ENCODE measurements at regions not wholly inside any gene's neighbourhood (a gene's known extent, or its start where the extent isn't known, plus 50 kb on each side); places are given as distances from the start of the nearest gene placed in this dataset.
"Not testable (repeated sequence)": the region's sequence is repeated elsewhere in the genome, so short reads cannot be mapped to it uniquely, and the experiment has no call there.

DNA sequence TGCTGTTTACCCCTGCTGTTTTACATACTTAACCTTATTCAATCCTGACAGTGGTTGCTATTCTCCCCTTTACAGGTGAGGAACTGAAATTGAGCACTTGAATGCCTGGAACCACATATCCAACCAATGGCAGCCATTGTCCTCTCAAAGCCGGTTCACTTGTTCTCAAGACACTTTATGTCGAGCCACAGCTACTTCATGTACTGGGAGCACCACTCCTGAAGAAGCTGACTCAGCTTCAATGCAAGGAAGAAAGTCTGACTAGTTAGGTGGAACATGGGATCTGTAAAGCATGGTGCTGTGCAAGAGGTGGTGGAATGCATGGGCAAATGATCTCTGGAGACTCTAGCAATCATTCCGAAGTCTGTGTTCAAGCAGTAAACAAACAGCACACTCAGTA, 113.9 kb upstream of the CPM start:
- H3K27me3 ChIP-seq (ENCODE audit: insufficient read depth, low read length): no peaks in the 10 kb centered on the region
- H3K79me2 ChIP-seq (ENCODE audit: insufficient read depth, low read length): no peaks in the 10 kb centered on the region
- TF ChIP-seq, protein P1, sequence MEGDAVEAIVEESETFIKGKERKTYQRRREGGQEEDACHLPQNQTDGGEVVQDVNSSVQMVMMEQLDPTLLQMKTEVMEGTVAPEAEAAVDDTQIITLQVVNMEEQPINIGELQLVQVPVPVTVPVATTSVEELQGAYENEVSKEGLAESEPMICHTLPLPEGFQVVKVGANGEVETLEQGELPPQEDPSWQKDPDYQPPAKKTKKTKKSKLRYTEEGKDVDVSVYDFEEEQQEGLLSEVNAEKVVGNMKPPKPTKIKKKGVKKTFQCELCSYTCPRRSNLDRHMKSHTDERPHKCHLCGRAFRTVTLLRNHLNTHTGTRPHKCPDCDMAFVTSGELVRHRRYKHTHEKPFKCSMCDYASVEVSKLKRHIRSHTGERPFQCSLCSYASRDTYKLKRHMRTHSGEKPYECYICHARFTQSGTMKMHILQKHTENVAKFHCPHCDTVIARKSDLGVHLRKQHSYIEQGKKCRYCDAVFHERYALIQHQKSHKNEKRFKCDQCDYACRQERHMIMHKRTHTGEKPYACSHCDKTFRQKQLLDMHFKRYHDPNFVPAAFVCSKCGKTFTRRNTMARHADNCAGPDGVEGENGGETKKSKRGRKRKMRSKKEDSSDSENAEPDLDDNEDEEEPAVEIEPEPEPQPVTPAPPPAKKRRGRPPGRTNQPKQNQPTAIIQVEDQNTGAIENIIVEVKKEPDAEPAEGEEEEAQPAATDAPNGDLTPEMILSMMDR (IDR thresholded peaks at IDR 0.05; ENCODE audit: extremely low read depth, low read depth, low read length): no peak
- H4K20me1 ChIP-seq (ENCODE audit: insufficient read depth, low read length): no peaks in the 10 kb centered on the region
- H3K36me3 ChIP-seq (ENCODE audit: insufficient read depth, low read length): no peaks in the 10 kb centered on the region
- no peaks in the 10 kb centered on the region for H3K9me3 ChIP-seq (ENCODE audit: low read depth, low read length)
- no peak overlapping the region for H3K4me3 ChIP-seq (ENCODE audit: insufficient read depth, low read length)
- no peak overlapping the region for H3K27ac ChIP-seq (ENCODE audit: low read depth, low read length)
- no peaks in the 10 kb centered on the region for H3K4me1 ChIP-seq (ENCODE audit: insufficient read depth, low read length)
- H2AFZ ChIP-seq (ENCODE audit: low read length): no peak overlapping the region
- no peak for DNase-seq (ENCODE audit: insufficient read length, low spot score, missing footprints)
- no peak overlapping the region for H3K4me2 ChIP-seq (ENCODE audit: insufficient read depth, low read length)

DNA sequence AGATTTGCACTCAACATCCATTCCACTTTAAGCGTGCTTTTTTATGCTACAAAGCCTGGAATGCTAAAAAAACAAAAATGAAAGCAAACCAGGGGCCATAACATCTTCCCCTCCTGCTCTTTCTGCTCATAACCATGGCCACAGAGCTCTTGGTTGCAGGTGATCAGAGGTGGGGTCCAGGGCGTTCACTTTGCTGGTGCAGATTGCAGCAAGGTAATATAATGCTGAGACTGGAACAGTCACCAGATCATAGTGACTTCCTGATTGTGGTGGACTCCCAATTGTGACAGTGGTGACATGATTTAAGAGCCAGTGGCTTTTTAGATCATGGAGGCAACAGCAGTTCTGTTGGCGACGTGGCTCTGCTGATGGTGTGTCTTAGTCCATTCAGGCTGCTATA, 115.0 kb upstream of the CPM start:
- Histone ChIP-seq H2AFZ (ENCODE audit: low read length) (no peak overlapping the region), H3K4me2 (ENCODE audit: insufficient read depth, low read length) (no peak overlapping the region), H3K27ac (ENCODE audit: low read depth, low read length) (no peak overlapping the region), H3K27me3 (ENCODE audit: insufficient read depth, low read length) (no peaks in the 10 kb centered on the region), H3K9me3 (ENCODE audit: low read depth, low read length) (no peaks in the 10 kb centered on the region), H3K4me1 (ENCODE audit: insufficient read depth, low read length) (peaks cover 9% of the 10 kb centered on the region), H3K79me2 (ENCODE audit: insufficient read depth, low read length) (no peaks in the 10 kb centered on the region), H3K36me3 (ENCODE audit: insufficient read depth, low read length) (no peaks in the 10 kb centered on the region), H4K20me1 (ENCODE audit: insufficient read depth, low read length) (no peaks in the 10 kb centered on the region), H3K4me3 (ENCODE audit: insufficient read depth, low read length) (no peak overlapping the region)
- no peak for DNase-seq (ENCODE audit: insufficient read length, low spot score, missing footprints)
- TF ChIP-seq, protein P1 (IDR thresholded peaks at IDR 0.05; ENCODE audit: extremely low read depth, low read depth, low read length): no peak

DNA sequence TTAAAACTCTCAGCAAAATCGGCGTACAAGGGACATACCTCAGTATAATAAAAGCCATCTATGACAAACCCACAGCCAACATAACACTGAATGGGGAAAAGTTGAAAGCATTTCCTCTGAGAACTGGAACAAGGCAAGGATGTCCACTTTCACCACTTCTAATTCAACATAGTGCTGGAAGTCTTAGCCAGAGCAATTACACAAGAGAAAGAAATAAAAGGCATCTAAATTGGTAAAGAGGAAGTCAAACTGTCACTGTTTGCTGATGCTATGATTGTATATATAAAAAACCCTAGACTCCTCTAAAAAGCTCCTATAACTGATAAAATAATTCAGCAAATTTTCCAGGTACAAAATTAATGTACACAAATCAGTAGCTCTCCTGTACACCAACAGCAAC, 116.9 kb upstream of the CPM start:
- not testable (repeated sequence) for H3K27ac ChIP-seq (ENCODE audit: low read depth, low read length); H3K36me3 ChIP-seq (ENCODE audit: insufficient read depth, low read length); H2AFZ ChIP-seq (ENCODE audit: low read length); H3K27me3 ChIP-seq (ENCODE audit: insufficient read depth, low read length); H4K20me1 ChIP-seq (ENCODE audit: insufficient read depth, low read length); H3K4me2 ChIP-seq (ENCODE audit: insufficient read depth, low read length); H3K9me3 ChIP-seq (ENCODE audit: low read depth, low read length); H3K4me3 ChIP-seq (ENCODE audit: insufficient read depth, low read length); DNase-seq (ENCODE audit: insufficient read length, low spot score, missing footprints); H3K79me2 ChIP-seq (ENCODE audit: insufficient read depth, low read length)
- H3K4me1 ChIP-seq (ENCODE audit: insufficient read depth, low read length): peaks cover 21% of the 10 kb centered on the region

DNA sequence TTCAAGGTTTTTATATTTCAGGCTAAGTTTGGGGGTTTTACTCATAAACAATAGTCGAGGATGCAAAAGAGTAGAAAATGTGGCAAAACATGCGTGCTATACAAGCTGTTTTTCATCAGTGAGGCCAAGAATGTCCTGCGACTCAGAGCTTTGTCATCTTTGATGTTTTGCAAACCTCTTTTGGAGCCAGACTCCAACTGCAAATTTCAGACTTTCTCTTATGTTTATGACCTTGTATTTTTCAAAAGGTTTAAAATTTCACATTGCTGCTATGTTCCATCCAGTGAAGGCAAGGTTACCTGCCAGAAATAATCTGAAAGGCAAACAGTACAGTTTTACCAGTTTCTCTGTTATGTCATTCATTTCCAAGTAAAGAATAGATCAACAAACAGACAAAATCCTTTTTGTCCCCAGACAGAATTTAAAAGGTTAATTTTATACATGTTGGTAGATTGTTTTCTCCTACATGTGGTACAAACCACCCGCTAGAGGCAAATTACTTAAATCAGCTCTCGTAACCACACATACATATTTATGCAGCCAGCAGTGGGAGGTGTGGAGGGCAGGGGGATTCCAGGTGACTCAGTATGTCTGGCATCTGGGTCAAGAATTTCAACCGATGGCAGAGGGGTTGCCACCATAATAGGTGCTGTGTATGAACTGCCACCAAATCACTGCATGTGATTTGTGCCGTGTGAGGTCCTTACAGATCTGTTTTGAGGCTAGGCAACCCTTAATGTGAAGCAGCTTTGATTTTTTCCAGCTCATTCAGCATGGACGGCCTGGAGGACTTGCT, 119.8 kb upstream of the CPM start:
- Histone ChIP-seq H3K9me3 (ENCODE audit: low read depth, low read length) (no peaks in the 10 kb centered on the region), H3K79me2 (ENCODE audit: insufficient read depth, low read length) (no peaks in the 10 kb centered on the region), H3K27ac (ENCODE audit: low read depth, low read length) (peak overlapping the region; percentile 94), H2AFZ (ENCODE audit: low read length) (peak overlapping the region; percentile 67), H3K4me3 (ENCODE audit: insufficient read depth, low read length) (peak overlapping the region; percentile 33), H3K4me2 (ENCODE audit: insufficient read depth, low read length) (peak overlapping the region; percentile 53), H3K4me1 (ENCODE audit: insufficient read depth, low read length) (peaks cover 33% of the 10 kb centered on the region), H3K27me3 (ENCODE audit: insufficient read depth, low read length) (no peaks in the 10 kb centered on the region), H3K36me3 (ENCODE audit: insufficient read depth, low read length) (no peaks in the 10 kb centered on the region), H4K20me1 (ENCODE audit: insufficient read depth, low read length) (no peaks in the 10 kb centered on the region)
- peak; percentile 69 for DNase-seq (ENCODE audit: insufficient read length, low spot score, missing footprints)
- TF ChIP-seq, protein P1 (IDR thresholded peaks at IDR 0.05; ENCODE audit: extremely low read depth, low read depth, low read length): no peak

Measured in osteoblast (primary cell).